Lung (tissue), 11 donors: ENCODE measurements at regions not wholly inside any gene's neighbourhood (a gene's known extent, or its start where the extent isn't known, plus 50 kb on each side); places are given as distances from the start of the nearest gene placed in this dataset.

Experiments
- ATAC-seq: fragments of 200-7000 bp; cut with Tn5 transposase; one replicate; pipeline ENCODE4 v1.9.1; 2020; ENCODE audit warnings: moderate number of reproducible peaks; ENCODE audit not compliant: insufficient read depth, low FRiP score
- DNase-seq, 3 donors: peaks; one replicate each; pipeline ENCODE4 v3.0.0-alpha.2; 2013 to 2017
- H3K27ac ChIP-seq, 2 donors: one replicate each; pipeline ENCODE4 v1.5.1; 2013; ENCODE audit warnings: mild to moderate bottlenecking in 2 of 2, moderate library complexity in 2 of 2, control low read depth in 1 of 2, inconsistent platforms in 1 of 2, low read depth in 1 of 2, low read length in 1 of 2
- H3K27me3 ChIP-seq, 3 donors: one replicate each; pipeline ENCODE4 v1.5.1; 2013; ENCODE audit warnings: low read length in 2 of 3; ENCODE audit not compliant: control insufficient read depth in 3 of 3, insufficient read depth in 3 of 3
- H3K36me3 ChIP-seq, 4 donors: one replicate each; pipeline ENCODE4 v1.5.1; 2013; ENCODE audit warnings: low read length in 4 of 4, mild to moderate bottlenecking in 1 of 4, moderate library complexity in 1 of 4; ENCODE audit not compliant: control insufficient read depth in 4 of 4, insufficient read depth in 4 of 4
- H3K4me1 ChIP-seq, 5 donors: one replicate each; pipeline ENCODE4 v1.5.1; 2013; ENCODE audit warnings: low read length in 5 of 5, mild to moderate bottlenecking in 2 of 5, moderate library complexity in 1 of 5; ENCODE audit not compliant: control insufficient read depth in 5 of 5, insufficient read depth in 5 of 5
- H3K4me3 ChIP-seq: one replicate; pipeline ENCODE4 v1.5.1; 2013; ENCODE audit warnings: mild to moderate bottlenecking, control low read depth, moderate library complexity
- H3K9ac ChIP-seq, 2 donors: one replicate each; pipeline ENCODE4 v1.5.1; 2013; ENCODE audit warnings: low read length in 2 of 2, control low read depth in 1 of 2; ENCODE audit not compliant: insufficient read depth in 1 of 2
- H3K9me3 ChIP-seq, 4 donors: one replicate each; pipeline ENCODE4 v1.5.1; 2013; ENCODE audit warnings: low read length in 3 of 4, mild to moderate bottlenecking in 1 of 4, moderate library complexity in 1 of 4; ENCODE audit not compliant: control insufficient read depth in 4 of 4, insufficient read depth in 3 of 4
- whole genome bisulfite sequencing, 2 donors: extraction: QIAGEN DNeasy Blood & Tissue Kit; methylation state at CpG; one replicate each; pipeline ENCODE4 v1.1.7; 2013; 5-methylcytosine and 5-hydroxymethylcytosine counted together
- TF ChIP-seq, protein P1 (sequence below): IDR thresholded peaks from 2 replicates; pipeline ENCODE4 v1.5.1; 2012; ENCODE audit warnings: mild to moderate bottlenecking; ENCODE audit errors: control extremely low read depth, extremely low read depth
- donor health status: control.
- donor health status: control.
- donor health status: Bipolar disorder and iron deficiency.
- donor health status: healthy.
- donor health status: DM: yes; HTN: yes; CAD: no.

GRCh38 chr20:11267762-11268335, 594.0 kb upstream of the JAG1 start:
- Histone ChIP-seq H3K4me1 (peaks cover 0 to 17% (median 3%) of the 10 kb centered on the region in 5 donors), H3K36me3 (no peaks in the 10 kb centered on the region), H3K9ac (no peak overlapping the region), H3K9me3 (no peaks in the 10 kb centered on the region), H3K27ac (no peak overlapping the region), H3K27me3 (no peaks in the 10 kb centered on the region), H3K4me3 (no peak overlapping the region)
- TF ChIP-seq, protein P1, sequence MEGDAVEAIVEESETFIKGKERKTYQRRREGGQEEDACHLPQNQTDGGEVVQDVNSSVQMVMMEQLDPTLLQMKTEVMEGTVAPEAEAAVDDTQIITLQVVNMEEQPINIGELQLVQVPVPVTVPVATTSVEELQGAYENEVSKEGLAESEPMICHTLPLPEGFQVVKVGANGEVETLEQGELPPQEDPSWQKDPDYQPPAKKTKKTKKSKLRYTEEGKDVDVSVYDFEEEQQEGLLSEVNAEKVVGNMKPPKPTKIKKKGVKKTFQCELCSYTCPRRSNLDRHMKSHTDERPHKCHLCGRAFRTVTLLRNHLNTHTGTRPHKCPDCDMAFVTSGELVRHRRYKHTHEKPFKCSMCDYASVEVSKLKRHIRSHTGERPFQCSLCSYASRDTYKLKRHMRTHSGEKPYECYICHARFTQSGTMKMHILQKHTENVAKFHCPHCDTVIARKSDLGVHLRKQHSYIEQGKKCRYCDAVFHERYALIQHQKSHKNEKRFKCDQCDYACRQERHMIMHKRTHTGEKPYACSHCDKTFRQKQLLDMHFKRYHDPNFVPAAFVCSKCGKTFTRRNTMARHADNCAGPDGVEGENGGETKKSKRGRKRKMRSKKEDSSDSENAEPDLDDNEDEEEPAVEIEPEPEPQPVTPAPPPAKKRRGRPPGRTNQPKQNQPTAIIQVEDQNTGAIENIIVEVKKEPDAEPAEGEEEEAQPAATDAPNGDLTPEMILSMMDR: no peak
- WGBS, 2 donors: 85 to 90% methylated on average over 4 of the region's 4 CpGs
- ATAC-seq (no peak), DNase-seq (no peak)

GRCh38 chr20:11270566-11270965, 596.8 kb upstream of the JAG1 start:
- Histone ChIP-seq H3K4me3 (no peak overlapping the region), H3K36me3 (no peaks in the 10 kb centered on the region), H3K9ac (no peak overlapping the region), H3K4me1 (peaks cover 0 to 17% (median 3%) of the 10 kb centered on the region in 5 donors), H3K9me3 (no peaks in the 10 kb centered on the region), H3K27me3 (no peaks in the 10 kb centered on the region), H3K27ac (no peak overlapping the region)
- ATAC-seq (no peak), DNase-seq (no peak)
- WGBS, 2 donors: 71 to 80% methylated on average over 5 of the region's 5 CpGs
- TF ChIP-seq, protein P1: no peak

GRCh38 chr20:11271319-11271718, 597.5 kb upstream of the JAG1 start:
- TF ChIP-seq, protein P1: no peak
- no peaks in the 10 kb centered on the region for H3K36me3 ChIP-seq
- no peak overlapping the region for H3K4me3 ChIP-seq
- H3K4me1 ChIP-seq: peaks cover 0 to 16% (median 3%) of the 10 kb centered on the region in 5 donors
- H3K9ac ChIP-seq: no peak overlapping the region
- no peaks in the 10 kb centered on the region for H3K9me3 ChIP-seq
- H3K27me3 ChIP-seq: no peaks in the 10 kb centered on the region
- 69 to 93% methylated on average over 6 of the region's 6 CpGs for WGBS, 2 donors
- no peak overlapping the region for H3K27ac ChIP-seq
- DNase-seq (no peak), ATAC-seq (no peak)
